Ramos (cell line): ENCODE measurements at regions not wholly inside any gene's neighbourhood (a gene's known extent, or its start where the extent isn't known, plus 50 kb on each side); places are given as distances from the start of the nearest gene placed in this dataset.

Experiments used
- in situ Hi-C: fragments of 300-500 bp; cut with MboI; formaldehyde crosslinking; loops from one replicate; pipeline ENCODE4 v1.14.3; 2022; ENCODE audit warnings: low sequenced_read_pairs; ENCODE audit not compliant: unreplicated experiment

DNA sequence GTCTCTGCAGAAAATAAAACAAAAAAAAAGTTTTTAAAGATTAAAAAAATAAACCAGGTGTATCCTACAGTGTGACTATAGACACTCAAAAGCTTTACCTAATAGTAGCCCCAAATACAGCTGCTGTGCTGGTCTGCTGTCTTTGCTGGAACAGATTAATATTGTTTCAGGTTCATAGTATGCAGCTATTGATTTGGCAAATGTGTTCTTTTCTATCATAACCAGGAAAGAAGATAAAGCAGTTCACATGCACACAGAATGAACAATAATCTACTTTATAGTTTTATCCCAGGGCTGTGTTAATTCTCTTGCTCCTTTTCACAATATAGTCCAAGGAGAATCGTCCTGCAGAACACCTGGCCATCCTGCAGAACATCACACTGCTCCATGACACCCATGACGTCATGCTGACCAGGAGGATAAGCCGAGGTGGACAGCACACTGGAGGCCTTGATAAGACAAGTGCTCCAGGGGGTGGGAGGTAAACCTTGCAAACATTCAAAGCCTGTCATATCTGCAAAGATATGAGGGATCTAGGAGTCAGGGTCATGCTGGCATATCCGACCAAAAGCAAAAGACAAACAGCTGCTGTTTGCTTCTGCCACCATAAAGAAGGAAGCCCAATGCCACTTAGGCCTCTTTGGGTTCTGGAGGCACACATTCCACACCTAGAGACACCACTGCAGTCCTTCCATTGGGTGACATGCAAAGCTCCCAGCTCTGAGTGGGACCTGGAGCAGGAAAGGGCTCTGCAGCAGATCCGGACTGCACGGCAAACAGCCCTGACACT is 86.1 kb upstream of the SLC2A1 start:
- in situ Hi-C loops, result no loop called here

GRCh38 chr1:43043695-43044094 is 85.0 kb upstream of the SLC2A1 start:
- in situ Hi-C loops, result no loop called here

GRCh38 chr1:43042773-43043457 is 84.2 kb upstream of the SLC2A1 start:
- in situ Hi-C loops, result no loop called here

DNA sequence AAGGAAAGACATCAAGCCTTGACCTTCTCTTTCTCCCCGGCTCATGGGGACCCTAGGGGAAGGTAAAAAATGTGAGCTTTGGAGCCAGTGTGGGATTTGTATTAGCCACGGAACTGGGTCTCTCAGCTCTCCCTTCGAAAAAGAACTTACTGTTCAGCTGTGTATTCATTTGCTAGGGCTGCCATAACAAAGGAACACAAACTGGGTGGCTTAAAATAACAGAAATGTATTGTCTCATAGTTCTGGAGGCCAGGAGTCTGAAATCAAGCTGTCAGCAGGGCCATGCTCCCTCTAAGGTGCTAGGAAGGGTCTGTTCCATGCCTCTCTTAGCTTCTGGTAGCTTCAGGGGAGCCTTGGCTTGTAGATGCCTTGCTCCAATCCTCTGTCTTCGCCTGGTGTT is 83.5 kb upstream of the SLC2A1 start:
- in situ Hi-C loops, result no loop called here

GRCh38 chr1:43041591-43041990 is 82.9 kb upstream of the SLC2A1 start:
- in situ Hi-C loops, result no loop called here

GRCh38 chr1:43039228-43040055 is 80.8 kb upstream of the SLC2A1 start:
- in situ Hi-C loops, result no loop called here

- in situ Hi-C loops, result no loop called here
Observed at GRCh38 chr1:43038232-43038935, 79.7 kb upstream of the SLC2A1 start.

DNA sequence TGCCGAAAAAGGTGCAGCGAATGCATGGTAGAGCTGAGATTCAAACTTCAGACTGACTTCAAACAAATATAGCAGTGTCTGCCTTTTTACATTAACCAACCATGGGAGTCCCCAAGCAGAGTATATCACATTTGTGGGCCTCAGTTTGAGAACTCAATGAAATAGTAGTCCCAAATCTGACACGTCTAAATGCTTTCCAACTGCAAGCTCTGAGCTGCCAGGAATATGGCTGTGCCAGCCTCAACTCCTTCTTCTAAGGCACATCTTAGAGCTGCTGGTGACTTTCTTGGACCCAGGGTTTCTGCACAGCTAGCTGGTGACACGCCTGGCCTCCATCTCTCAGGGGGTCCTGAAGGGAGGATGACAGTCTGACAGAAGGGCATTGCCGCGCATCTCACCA is 78.8 kb upstream of the SLC2A1 start:
- in situ Hi-C loops, result no loop called here

- in situ Hi-C loops, result no loop called here
Observed at GRCh38 chr1:43036932-43037331, 78.3 kb upstream of the SLC2A1 start.

- in situ Hi-C loops, result no loop called here
Observed at GRCh38 chr1:43035821-43036741, 77.4 kb upstream of the SLC2A1 start.

- in situ Hi-C loops, result no loop called here
Observed at GRCh38 chr1:43034778-43035177, 76.1 kb upstream of the SLC2A1 start.

DNA sequence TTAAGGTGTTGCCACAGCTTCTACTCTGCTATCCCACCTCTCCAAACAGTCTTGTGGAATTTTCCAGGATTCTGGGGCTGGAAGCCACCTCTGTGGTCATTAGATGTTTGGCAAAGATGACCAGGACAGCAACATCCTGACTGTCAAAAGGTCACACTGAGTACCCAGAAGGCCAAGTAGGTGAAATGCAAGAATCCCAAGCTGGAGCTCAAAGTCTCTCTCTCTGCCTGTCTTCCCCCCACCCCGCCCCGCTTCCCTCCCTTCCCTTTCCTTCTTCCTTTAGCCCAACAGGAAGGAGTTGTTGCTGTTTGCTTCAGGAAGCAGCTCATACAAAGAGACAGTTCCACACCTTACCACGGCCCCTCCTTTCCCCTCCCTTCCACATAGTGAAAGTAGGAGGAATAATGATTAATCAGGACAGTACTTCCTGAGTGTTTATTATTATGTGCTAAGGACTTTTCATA is 75.6 kb upstream of the SLC2A1 start:
- in situ Hi-C loops, result no loop called here

DNA sequence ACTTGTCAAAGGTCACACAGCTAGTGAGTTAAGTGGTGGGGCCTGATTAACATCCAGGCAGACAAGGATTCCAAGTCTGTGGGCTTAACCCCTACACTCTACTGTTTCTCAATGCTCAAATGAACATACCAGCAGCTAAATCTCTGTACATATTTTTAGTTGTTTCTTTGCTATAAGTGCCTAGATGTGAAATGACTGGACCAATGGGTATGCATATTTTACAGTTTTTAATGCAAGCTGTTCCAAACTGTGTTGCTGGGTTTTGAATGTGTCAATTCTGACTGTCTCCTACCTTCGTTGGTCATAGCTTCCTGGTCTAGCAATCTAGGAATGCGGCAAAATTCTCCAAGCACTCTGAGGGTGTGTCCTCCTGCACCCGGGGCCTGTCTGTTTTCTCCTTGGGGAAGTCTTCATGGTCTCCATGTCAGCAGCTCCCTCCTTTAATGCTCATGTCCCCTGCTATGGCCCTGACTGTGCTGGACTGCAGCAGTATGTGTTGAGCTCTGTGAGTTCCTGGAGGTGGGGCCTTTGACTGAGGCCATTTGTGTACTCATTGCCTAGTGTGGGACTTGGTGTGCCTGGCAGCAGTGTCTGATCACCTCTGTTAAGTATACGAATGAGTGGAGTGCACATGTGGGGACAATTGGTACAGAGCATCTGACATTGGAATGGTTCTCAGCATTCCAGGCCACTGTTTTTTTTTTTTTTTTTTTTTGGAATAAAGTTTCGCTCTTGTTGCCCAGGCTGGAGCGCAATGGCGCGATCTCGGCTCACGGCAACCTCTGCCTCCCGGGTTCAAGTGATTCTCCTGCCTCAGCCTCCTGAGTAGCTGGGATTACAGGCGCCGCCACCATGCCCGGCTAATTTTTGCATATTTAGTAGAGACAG is 72.9 kb upstream of the SLC2A1 start:
- in situ Hi-C loops, result no loop called here

DNA sequence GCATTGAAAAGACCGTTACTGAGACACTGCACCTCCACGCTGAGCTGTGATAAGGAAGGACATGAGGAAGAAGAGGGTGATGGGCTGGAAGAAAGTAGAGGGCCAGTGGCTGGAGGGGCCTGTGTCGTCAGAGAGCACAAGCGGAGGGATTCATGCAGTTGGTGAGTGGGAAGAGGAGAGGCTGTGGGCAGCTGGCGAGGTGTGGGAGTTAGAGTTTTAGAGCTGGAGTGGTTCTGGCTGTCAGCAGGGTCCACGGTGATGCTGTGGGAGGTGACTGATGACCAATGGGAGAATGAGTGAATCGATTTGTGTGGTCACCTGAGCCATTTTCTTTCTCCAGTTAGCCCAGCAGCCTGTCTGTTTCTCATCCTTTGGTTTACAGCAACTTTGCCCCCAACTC is 66.2 kb upstream of the SLC2A1 start:
- in situ Hi-C loops, result no loop called here

DNA sequence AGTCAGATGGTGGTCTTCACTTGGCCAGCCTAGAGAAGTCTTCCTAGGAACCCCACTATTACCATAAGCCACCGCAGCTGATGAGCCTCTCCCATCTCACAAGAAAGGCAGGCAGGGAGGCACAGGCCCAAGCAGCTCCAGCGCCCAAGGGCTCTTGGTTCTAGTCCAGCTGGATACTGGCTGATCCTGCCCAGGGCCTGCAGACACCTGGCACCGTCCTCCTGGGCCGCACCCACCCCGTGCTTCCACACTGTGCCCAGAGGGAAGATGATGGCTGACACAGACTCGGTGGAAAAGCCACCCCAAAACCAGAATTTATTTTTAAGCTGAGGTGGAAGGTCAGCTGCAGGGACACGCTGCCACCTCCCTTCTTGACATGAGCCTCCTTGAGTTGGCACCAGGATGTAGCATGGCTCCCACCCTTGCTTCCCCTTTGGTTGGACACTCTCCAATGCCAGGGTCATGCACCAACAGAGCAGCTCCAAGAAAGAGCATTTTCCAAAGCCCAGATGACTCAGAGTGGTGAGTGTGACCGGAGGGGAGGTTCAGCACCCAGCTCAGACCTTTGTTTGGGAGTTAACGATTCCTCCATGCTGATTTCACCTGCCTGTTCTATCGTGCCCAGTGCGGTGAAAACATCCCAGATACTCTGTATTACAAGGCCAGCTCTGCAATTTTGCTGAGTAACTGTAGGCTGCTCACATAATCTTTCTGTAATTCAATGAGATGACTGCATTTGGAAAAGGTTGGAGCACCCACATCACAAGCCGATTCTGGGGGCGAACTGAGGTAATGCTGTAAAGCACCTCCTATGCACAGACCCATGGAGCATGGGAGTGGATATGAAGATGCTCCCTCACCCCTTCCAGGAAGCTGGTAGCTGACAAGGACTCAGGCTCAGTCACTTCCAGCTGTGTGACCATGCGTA is 63.1 kb upstream of the SLC2A1 start:
- in situ Hi-C loops, result no loop called here

- in situ Hi-C loops, result no loop called here
Observed at GRCh38 chr1:43019226-43019625, 60.6 kb upstream of the SLC2A1 start.

GRCh38 chr1:43018121-43018520 is 59.5 kb upstream of the SLC2A1 start:
- in situ Hi-C loops, result no loop called here
